ENCODE measurements at regions not wholly inside any gene's neighbourhood (a gene's known extent, or its start where the extent isn't known, plus 50 kb on each side); places are given as distances from the start of the nearest gene placed in this dataset.

DNA sequence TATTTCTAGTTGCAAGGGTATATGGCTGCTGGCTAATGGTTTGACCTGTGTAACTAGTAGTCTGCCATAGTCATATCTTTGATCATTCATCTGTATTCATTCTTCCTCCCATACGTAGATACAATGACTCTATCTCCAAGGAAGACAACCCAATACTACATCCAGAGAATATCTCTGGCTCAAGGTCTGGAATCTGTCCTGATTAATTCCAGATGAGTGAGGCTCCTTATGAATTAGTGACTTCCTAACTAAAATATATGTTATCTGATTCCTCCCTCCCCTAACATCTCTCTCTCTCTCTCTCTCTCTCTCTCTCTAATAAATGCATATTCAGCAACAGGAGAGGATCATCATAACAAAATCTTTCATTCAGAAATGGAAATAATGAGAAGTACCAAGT lies 641.5 kb downstream of the FAT4 start:
- no peak for DNase-seq

DNA sequence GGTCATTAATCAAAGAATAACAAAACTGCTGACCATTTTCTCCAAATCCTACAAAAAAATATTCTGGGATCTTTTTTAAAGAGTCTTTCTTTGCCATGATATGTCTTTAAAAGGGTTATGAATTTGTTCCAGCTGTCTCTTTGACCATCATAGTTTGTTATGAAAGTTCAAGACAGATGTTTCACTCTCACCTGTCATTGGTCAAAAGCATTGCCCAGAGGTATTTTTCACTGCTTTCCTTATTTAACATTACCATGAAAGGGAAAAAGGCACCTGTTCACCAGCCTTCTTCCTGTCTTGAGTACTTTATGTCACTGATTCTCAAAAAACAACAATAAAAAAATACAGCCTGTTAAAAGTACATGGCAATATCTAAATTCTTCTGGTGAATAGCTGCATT lies 643.8 kb downstream of the FAT4 start:
- DNase-seq = no peak

DNA sequence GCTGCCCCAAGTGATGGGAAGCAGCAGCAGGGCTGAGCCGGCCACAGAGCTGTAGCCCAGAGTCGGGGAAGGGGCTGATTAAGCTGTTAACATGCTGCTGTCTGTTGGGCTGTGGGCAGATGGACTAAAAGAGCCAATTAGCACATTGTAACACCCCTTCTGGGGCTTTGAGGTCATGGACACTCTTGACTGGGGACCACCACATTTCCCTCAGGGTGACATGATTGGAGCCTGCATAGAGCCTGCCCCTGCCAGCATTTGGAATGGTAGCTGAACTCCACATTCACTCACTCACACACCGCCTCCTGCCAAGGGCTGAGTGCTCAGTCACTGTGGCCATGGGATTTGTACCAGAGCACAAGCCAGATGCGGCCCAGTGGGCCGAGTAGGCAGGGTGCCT lies 646.9 kb downstream of the FAT4 start:
- DNase-seq = no peak

DNA sequence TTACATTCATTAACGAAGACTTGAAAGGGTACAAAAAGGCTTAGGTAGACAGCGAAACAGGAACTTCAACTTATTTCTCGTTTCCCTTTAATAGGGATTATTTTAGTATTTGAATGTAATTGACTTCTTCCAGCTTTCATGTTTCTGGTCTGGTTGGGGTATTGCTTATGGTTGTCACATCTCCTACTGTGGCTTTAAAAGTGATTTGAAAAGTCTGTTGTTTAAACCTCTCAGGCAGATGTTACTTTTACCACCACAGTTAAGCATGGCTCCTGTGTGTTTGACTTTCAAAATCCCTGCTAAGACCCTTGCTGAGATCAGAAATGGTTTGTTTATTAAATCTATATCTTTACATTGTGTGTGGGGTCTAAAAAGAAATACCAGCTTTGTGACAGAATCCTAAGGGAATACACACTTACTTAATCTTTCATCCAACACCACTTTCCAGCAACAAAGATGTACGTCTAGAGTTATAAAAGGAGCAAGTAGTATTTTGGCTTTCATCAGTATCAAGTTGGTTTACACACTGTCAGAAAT lies 661.2 kb downstream of the FAT4 start:
- DNase-seq = no peak

- DNase-seq = no peak
Observed at GRCh38 chr4:125979950-125980349, 665.2 kb downstream of the FAT4 start.

- DNase-seq = no peak
Observed at GRCh38 chr4:125983168-125983567, 668.4 kb downstream of the FAT4 start.

- no peak for DNase-seq
Observed at GRCh38 chr4:125985856-125986255, 671.1 kb downstream of the FAT4 start.

- DNase-seq = no peak
Observed at GRCh38 chr4:125986307-125986706, 671.6 kb downstream of the FAT4 start.

- no peak for DNase-seq
Observed at GRCh38 chr4:125988464-125988863, 673.7 kb downstream of the FAT4 start.

GRCh38 chr4:125991398-125991797 lies 676.6 kb downstream of the FAT4 start:
- no peak for DNase-seq

- no peak for DNase-seq
Observed at GRCh38 chr4:125992891-125993290, 678.1 kb downstream of the FAT4 start.

- no peak for DNase-seq
Observed at GRCh38 chr4:125994024-125994423, 679.3 kb downstream of the FAT4 start.

DNA sequence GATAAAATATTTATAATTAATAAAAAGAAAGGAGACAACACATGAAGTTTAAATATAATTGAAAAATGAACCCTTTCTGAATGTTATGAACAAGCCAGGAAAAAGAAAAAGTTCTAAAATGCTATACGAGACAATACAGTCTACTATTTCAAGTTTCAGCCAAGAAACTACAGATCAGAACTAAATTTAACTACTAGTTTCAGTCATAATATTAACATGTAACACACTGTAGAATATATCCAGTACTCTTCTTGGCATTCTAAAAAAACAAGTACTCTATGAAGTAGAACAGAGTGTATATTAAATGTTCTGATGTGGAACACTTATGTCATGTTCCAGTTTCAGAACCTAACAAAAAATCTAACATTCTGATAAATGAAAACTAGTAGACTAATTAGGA lies 679.7 kb downstream of the FAT4 start:
- DNase-seq = no peak

DNA sequence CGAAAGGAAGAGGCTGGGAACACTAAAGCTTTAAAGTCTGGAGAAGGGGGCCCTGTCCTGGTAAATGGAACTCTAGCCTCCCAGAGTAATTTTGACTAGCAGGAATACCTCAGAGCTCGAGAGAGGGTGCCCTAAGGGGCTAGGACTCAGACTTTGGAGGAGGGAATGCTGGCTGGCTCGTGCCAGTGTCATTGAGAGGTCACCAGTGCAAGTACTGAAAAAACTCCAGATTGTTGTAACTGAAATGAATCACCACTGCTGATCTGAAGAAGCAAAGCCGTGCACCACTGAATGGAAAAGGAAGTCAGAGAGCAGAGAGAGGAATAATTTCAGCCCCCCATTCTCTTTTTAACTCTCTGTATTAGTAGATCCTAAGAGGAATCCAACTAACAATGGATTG lies 690.2 kb downstream of the FAT4 start:
- no peak for DNase-seq

DNA sequence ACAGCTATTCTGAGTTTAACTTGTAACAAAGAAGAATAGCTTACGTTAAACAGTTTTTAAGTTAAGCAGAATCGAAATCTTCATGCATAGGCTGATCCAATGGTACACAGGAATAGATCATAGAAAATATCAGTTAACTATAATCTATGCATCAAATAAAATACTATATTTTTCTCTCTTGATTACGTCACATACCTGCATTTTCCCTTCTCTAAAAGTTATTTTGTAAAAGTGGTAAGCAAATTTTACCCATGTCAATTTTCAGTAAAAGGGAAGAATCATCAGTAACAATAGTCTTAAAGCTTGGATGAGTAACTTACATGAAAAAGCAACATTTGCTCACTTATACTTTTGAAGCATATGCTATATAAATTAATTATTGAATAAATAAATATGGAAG lies 692.4 kb downstream of the FAT4 start:
- DNase-seq = no peak

DNA sequence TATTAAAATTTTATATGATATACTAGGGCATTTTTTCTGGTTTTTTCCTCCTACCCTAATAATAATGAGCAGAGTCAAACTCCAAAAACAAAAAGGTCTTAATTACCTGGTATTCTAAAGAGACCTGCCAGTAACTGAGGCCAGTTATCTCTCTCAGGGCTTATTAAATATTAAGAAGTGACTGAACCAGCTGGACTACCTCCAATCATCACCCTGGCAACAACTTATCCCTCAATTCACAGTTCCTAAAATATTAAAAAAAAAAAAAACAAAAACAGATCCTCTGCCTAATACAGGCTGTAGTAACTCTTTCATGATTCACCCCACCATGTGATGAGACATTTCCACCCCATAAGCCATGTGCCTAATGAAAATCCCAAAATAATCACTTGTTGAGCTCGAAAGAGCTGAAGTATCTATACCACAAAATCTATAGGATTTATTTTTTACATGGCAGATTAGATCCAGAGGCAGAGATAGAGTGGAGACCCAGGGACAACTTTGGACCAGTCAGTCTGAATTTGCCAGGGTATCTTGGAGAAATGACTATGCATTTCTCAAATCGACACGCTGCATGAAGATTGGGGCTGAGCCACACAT lies 698.0 kb downstream of the FAT4 start:
- no peak for DNase-seq

DNA sequence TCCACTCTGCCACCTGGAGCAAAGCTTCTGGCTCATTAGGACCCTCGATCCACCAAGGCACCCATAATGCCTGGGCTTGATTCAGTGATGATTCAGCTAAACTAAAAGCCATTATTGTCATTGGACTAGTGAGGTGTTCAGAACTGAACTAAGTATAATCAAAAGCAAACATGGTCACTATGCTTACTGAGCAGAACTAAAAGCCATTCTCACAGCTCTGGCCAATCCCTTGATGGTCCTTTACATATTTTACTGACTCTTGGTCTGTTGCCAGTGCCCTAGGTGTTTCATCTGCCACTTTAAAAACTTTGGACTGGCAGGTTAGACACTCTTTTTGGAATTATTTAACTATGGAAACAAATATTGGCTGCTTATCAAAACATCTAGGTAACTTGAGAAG lies 703.5 kb downstream of the FAT4 start:
- DNase-seq = no peak

DNA sequence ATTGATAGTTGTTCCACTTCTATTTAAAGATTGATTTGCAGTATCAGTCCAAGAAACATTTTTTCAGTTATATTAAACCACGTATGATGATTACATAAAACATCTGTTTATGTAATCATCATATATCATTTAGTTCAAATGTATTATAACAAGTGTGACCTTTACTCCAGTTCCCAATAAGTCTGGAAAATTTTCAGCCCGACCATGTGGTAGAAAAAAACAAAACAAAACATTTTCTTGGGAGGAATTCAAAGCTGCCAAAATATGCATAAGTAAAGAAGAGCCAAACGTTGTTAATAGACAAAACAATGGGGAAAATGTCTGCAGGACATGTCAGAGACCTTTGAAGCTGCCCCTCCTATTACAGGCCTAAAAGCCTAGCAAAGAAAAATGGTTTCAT lies 709.1 kb downstream of the FAT4 start:
- DNase-seq = no peak

- no peak for DNase-seq
Observed at GRCh38 chr4:126027601-126028000, 712.8 kb downstream of the FAT4 start.

DNA sequence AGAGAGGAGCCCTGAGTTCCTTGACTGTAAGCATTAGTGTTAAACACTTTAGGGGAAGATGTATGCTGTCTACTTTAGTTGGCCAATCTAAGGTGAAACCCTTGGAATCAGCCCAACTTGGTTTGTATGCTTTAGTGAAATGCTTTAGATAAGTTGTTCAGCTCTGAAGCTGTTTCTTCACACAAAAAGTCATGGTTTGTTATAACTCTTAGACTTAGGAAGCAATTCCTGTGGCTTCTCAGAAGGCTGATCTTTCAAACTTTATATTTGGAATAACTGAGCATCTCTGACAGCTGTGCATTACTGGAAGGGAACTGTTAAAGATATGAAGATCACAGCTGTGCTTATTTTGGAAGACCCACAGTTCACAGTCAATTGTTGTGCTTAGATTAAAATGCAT lies 714.1 kb downstream of the FAT4 start:
- DNase-seq = no peak

DNA sequence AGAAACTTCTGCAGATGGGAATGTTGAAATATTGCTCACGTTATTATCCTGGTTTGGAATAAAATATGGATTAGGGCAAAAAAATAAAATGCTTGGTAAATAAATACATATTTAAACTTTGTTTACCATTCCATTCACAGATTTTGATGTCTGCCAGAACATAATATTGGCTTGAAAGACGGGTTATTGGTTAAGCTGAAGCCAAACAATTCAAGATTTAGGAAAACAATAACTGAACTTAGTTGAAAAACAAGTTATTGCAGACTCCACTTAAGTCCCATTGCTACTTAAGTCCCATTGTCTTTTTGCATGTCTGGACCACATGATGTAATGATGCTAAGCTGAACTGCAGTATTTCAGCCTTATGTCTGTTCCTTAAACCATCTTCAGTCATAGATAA lies 722.5 kb downstream of the FAT4 start:
- no peak for DNase-seq

DNA sequence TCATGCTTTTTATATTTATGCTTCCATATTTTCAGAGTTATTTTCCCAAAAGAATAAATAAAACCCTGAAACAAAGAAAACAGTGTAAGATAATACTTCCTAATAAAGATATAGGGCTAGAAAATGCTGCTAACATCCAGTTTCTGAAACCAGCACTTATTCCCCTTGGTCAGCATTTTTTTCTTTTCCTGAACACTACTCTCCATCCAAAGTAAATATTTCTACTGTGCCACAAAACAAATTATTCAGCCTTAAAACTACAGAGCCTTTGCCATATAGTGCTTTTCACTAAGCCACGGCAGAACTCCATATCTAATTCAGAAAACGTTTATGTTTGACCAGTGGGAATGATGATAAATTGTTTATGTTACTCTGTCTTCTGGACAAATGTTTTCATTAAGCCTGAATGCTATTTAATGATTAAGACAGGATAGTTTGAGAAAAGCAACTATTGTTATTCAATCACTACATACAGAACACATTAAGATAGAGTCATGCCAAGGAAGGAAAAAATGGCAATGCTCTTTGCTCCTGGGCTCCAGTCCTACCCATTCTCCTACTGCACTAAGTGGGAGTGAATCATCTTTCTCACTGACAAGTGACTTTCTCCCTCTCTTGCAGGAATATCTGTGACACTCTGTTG lies 723.9 kb downstream of the FAT4 start:
- no peak for DNase-seq

DNA sequence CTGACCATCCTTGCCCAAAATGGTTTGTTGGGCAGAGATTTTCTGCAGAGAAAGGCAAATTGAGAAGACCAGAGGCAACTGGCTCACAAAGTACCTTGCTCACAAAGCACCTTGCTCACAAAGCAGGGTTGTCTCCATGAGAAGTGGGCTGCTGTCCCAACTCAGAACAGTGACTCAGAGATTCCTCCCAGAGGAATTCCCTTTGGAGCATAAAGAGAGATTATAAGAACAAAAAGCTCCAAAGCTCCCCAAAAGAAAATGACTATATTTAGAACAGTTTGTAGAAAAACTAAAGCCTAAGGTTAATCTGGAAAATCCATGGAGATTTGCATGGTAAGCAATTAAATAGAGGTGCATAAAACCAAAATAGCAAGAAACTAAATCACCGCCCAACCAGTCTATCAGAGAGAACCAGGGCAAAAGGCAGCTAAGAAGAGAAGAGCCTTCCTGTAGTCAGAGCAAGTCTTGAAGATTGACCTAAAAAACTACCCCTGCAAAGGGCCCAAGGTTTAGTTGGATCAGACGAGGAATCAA lies 731.4 kb downstream of the FAT4 start:
- no peak for DNase-seq

GRCh38 chr4:126047114-126047513 lies 732.4 kb downstream of the FAT4 start:
- DNase-seq = no peak

Data from NCI-H1092 (cell line).